ENCODE measurements at regions not wholly inside any gene's neighbourhood (a gene's known extent, or its start where the extent isn't known, plus 50 kb on each side); places are given as distances from the start of the nearest gene placed in this dataset.
A peak's percentile ranks its signal among the peaks of the same experiment; 100 is the strongest.

DNA sequence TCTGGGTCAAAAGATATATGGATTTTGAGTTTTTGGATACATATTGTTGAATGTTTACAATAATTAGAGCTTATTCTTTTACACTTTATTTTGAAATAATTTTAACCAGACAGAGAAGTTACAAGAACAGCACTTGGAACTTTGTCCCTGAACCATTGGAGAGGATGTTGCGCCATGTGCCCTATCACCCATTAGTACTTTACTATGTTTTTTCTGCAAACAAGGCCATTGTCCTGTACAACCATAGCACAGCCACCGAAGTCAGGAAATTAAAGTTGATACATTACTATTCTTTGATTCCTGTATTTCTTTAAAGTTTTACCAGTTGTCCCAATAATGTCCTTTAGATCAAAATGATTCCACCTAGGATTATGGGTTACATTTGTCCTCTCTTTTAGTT, 188.8 kb downstream of the ACKR3 start (continued):
- TF ChIP-seq, protein P1, sequence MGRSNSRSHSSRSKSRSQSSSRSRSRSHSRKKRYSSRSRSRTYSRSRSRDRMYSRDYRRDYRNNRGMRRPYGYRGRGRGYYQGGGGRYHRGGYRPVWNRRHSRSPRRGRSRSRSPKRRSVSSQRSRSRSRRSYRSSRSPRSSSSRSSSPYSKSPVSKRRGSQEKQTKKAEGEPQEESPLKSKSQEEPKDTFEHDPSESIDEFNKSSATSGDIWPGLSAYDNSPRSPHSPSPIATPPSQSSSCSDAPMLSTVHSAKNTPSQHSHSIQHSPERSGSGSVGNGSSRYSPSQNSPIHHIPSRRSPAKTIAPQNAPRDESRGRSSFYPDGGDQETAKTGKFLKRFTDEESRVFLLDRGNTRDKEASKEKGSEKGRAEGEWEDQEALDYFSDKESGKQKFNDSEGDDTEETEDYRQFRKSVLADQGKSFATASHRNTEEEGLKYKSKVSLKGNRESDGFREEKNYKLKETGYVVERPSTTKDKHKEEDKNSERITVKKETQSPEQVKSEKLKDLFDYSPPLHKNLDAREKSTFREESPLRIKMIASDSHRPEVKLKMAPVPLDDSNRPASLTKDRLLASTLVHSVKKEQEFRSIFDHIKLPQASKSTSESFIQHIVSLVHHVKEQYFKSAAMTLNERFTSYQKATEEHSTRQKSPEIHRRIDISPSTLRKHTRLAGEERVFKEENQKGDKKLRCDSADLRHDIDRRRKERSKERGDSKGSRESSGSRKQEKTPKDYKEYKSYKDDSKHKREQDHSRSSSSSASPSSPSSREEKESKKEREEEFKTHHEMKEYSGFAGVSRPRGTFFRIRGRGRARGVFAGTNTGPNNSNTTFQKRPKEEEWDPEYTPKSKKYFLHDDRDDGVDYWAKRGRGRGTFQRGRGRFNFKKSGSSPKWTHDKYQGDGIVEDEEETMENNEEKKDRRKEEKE (IDR thresholded peaks at IDR 0.05) = no peak
- no peak for TF ChIP-seq CBFB (CRISPR knock-in tag; IDR thresholded peaks at IDR 0.05)
- TF ChIP-seq ZNF670 (CRISPR knock-in tag; IDR thresholded peaks at IDR 0.05; ENCODE audit: borderline replicate concordance) = 0 out of 2 replicates have a peak, but pooled peaks have one; percentile 41
- TF ChIP-seq SAP130 (CRISPR knock-in tag; IDR thresholded peaks at IDR 0.05; ENCODE audit: low read depth) = no peak
- TF ChIP-seq JUN (CRISPR knock-in tag; IDR thresholded peaks at IDR 0.05) = no peak
- no peak for TF ChIP-seq FOXA1 (IDR thresholded peaks at IDR 0.05)
- peak; percentile 8; the same call in 1 of the 2 replicates for TF ChIP-seq FOXA1 (CRISPR knock-in tag; IDR thresholded peaks at IDR 0.05)
- no peak for TF ChIP-seq MTF1 (CRISPR knock-in tag; IDR thresholded peaks at IDR 0.05)
- TF ChIP-seq NFKB2 (CRISPR knock-in tag; IDR thresholded peaks at IDR 0.05; ENCODE audit: borderline replicate concordance) = no peak
- TF ChIP-seq THYN1 (CRISPR knock-in tag; IDR thresholded peaks at IDR 0.05; ENCODE audit: borderline replicate concordance, low read depth) = no peak
- TF ChIP-seq ZFP91 (CRISPR knock-in tag; IDR thresholded peaks at IDR 0.05; ENCODE audit: borderline replicate concordance) = no peak
- no peak for TF ChIP-seq CBX5 (CRISPR knock-in tag; IDR thresholded peaks at IDR 0.05; ENCODE audit: borderline replicate concordance)
- TF ChIP-seq ATF7-NPFF (CRISPR knock-in tag; IDR thresholded peaks at IDR 0.05; ENCODE audit: low read depth) = no peak
- TF ChIP-seq, protein P2, sequence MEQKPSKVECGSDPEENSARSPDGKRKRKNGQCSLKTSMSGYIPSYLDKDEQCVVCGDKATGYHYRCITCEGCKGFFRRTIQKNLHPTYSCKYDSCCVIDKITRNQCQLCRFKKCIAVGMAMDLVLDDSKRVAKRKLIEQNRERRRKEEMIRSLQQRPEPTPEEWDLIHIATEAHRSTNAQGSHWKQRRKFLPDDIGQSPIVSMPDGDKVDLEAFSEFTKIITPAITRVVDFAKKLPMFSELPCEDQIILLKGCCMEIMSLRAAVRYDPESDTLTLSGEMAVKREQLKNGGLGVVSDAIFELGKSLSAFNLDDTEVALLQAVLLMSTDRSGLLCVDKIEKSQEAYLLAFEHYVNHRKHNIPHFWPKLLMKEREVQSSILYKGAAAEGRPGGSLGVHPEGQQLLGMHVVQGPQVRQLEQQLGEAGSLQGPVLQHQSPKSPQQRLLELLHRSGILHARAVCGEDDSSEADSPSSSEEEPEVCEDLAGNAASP (CRISPR knock-in tag; IDR thresholded peaks at IDR 0.05; ENCODE audit: borderline replicate concordance) = peak; percentile 19; the same call in 1 of the 2 replicates
- TF ChIP-seq THAP11 (CRISPR knock-in tag; IDR thresholded peaks at IDR 0.05) = no peak
- TF ChIP-seq DNMT1 (CRISPR knock-in tag; IDR thresholded peaks at IDR 0.05) = no peak
- TF ChIP-seq ZNF3 (CRISPR knock-in tag; IDR thresholded peaks at IDR 0.05) = no peak
- no peak for TF ChIP-seq NCOA2 (CRISPR knock-in tag; IDR thresholded peaks at IDR 0.05)
- peak; percentile 99 for TF ChIP-seq ZNF317 (CRISPR knock-in tag; IDR thresholded peaks at IDR 0.05)
- TF ChIP-seq ZC3H13 (CRISPR knock-in tag; IDR thresholded peaks at IDR 0.05) = no peak
- TF ChIP-seq IRX3 (CRISPR knock-in tag; IDR thresholded peaks at IDR 0.05; ENCODE audit: borderline replicate concordance, low read depth) = no peak
- no peak for TF ChIP-seq ZNF326 (CRISPR knock-in tag; IDR thresholded peaks at IDR 0.05; ENCODE audit: borderline replicate concordance)
- TF ChIP-seq KDM1A (CRISPR knock-in tag; IDR thresholded peaks at IDR 0.05) = no peak
- no peak for TF ChIP-seq ZNF841 (CRISPR knock-in tag; IDR thresholded peaks at IDR 0.05; ENCODE audit: borderline replicate concordance)
- no peak for TF ChIP-seq GPN1 (CRISPR knock-in tag; IDR thresholded peaks at IDR 0.05; ENCODE audit: borderline replicate concordance)
- TF ChIP-seq ZNF7 (CRISPR knock-in tag; IDR thresholded peaks at IDR 0.05) = no peak
- no peak for TF ChIP-seq ZNF484 (CRISPR knock-in tag; IDR thresholded peaks at IDR 0.05; ENCODE audit: borderline replicate concordance, low read depth)
- TF ChIP-seq, protein P3, sequence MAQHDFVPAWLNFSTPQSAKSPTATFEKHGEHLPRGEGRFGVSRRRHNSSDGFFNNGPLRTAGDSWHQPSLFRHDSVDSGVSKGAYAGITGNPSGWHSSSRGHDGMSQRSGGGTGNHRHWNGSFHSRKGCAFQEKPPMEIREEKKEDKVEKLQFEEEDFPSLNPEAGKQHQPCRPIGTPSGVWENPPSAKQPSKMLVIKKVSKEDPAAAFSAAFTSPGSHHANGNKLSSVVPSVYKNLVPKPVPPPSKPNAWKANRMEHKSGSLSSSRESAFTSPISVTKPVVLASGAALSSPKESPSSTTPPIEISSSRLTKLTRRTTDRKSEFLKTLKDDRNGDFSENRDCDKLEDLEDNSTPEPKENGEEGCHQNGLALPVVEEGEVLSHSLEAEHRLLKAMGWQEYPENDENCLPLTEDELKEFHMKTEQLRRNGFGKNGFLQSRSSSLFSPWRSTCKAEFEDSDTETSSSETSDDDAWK (CRISPR knock-in tag; IDR thresholded peaks at IDR 0.05) = no peak

All from HepG2 (cell line).